HepG2 (cell line): ENCODE measurements at regions not wholly inside any gene's neighbourhood (a gene's known extent, or its start where the extent isn't known, plus 50 kb on each side); places are given as distances from the start of the nearest gene placed in this dataset.
"Not testable (repeated sequence)": the region's sequence is repeated elsewhere in the genome, so short reads cannot be mapped to it uniquely, and the experiment has no call there.

Experiments
- ATAC-seq: fragments of 200-7000 bp; cut with Tn5 transposase; 3 replicates; pipeline ENCODE4 v1.9.1; 2020; ENCODE audit warnings: mild to moderate bottlenecking, moderate library complexity
- BruUV-seq: library from RNA; stranded (reverse); fragments of 400-500 nt; replicated peaks from 2 replicates; lab custom pipeline; 2021; lab: Mats Ljungman, UMichigan
- CTCF ChIA-PET: fragments of 300-600 bp; formaldehyde crosslinking; extraction: SDS; loops from one replicate; lab custom pipeline; 2021; ENCODE audit warnings: low total read pairs, inconsistent platforms, low intra/inter-chr PET ratio; lab: Yijun Ruan, JAX
- POLR2A ChIA-PET: fragments of 350-600 bp; sonication (Branson Sonifier 250); formaldehyde crosslinking; loops from one replicate; lab custom pipeline; 2020; ENCODE audit warnings: antibody characterized with exemption, inconsistent platforms; lab: Yijun Ruan, JAX
- DNase-seq: peaks from one replicate; pipeline ENCODE4 v3.0.0-alpha.2; 2015; ENCODE audit warnings: low spot score
- FAIRE-seq: peaks from 3 replicates; lab custom pipeline; 2011; peaks lifted over from hg19 to GRCh38; lab: Jason Lieb, UNC
- H2AFZ ChIP-seq: one replicate; pipeline ENCODE4 v1.6.1; 2011; ENCODE audit warnings: low read length, inconsistent platforms
- H3K27ac ChIP-seq: fragments of 300-600 bp; 3 replicates; pipeline ENCODE4 v1.8.0; 2011; ENCODE audit warnings: mixed run types, mild to moderate bottlenecking, mixed read lengths, low read length, inconsistent platforms; ENCODE audit not compliant: insufficient read depth; ENCODE audit errors: extremely low read length
- H3K27me3 ChIP-seq, 2 experiments: fragments of 200-600 bp in 1 of 2; 2 replicates in 1 of 2; 3 replicates in 1 of 2; pipeline versions ENCODE4 v1.6.0 to v1.8.0; 2011; ENCODE audit warnings: low read length in 2 of 2, mild to moderate bottlenecking in 2 of 2, moderate library complexity in 2 of 2, inconsistent platforms in 1 of 2; ENCODE audit not compliant: insufficient read depth in 2 of 2, control insufficient read depth in 1 of 2
- H3K36me3 ChIP-seq, 2 experiments: fragments of 200-600 bp in 1 of 2; replicated peaks in 1 of 2; 2 replicates in 1 of 2; 3 replicates in 1 of 2; pipeline versions ENCODE4 v1.5.1 to v1.8.0; 2011; ENCODE audit warnings: low read length in 2 of 2, inconsistent platforms in 1 of 2; ENCODE audit not compliant: insufficient read depth in 2 of 2, control insufficient read depth in 1 of 2
- H3K4me1 ChIP-seq: 2 replicates; pipeline ENCODE4 v1.5.1; 2012; ENCODE audit warnings: low read length, inconsistent platforms; ENCODE audit not compliant: insufficient read depth
- H3K4me2 ChIP-seq: 2 replicates; pipeline ENCODE4 v1.6.0; 2011; ENCODE audit warnings: low read depth, low read length, inconsistent platforms
- H3K4me3 ChIP-seq, 3 experiments: fragments of 200-600 bp in 1 of 3; sonication (generic), shearing (Covaris generic) in 1 of 3; replicated peaks in 1 of 3; 2 replicates each; pipeline ENCODE4 v1.5.1; 2011 to 2016; ENCODE audit warnings: low read length in 3 of 3, inconsistent platforms in 2 of 3, low read depth in 2 of 3, mild to moderate bottlenecking in 2 of 3, control low read depth in 1 of 3, mixed read lengths in 1 of 3; ENCODE audit not compliant: insufficient read depth in 1 of 3
- H3K79me2 ChIP-seq: one replicate; pipeline ENCODE4 v1.6.1; 2011; ENCODE audit warnings: low read length, inconsistent platforms; ENCODE audit not compliant: insufficient read depth
- H3K9ac ChIP-seq: 2 replicates; pipeline ENCODE4 v1.6.0; 2011; ENCODE audit warnings: mild to moderate bottlenecking, low read depth, low read length, inconsistent platforms; ENCODE audit not compliant: insufficient read depth
- H3K9me3 ChIP-seq: 2 replicates; pipeline ENCODE4 v1.5.1; 2012; ENCODE audit warnings: mild to moderate bottlenecking, low read length
- H4K20me1 ChIP-seq: 2 replicates; pipeline ENCODE4 v1.6.0; 2011; ENCODE audit warnings: inconsistent platforms, mild to moderate bottlenecking, low read length, moderate library complexity; ENCODE audit not compliant: insufficient read depth
- ATF7 ChIP-seq, 2 experiments: fragments of 450-650 bp in 1 of 2; sonication (generic) in 1 of 2; formaldehyde crosslinking in 1 of 2; IDR thresholded peaks; 2 replicates each; pipeline versions ENCODE4 v1.4.0 to v1.6.1; 2016 to 2020; ENCODE audit warnings: antibody characterized with exemption in 1 of 2, mild to moderate bottlenecking in 1 of 2, missing genetic modification reagents in 1 of 2
- NCOA1 ChIP-seq: sonication (generic); formaldehyde crosslinking; IDR thresholded peaks from 2 replicates; pipeline ENCODE4 v1.9.0; 2021; ENCODE audit warnings: missing genetic modification reagents
- RFXANK ChIP-seq: IDR thresholded peaks from 2 replicates; pipeline ENCODE4 v1.6.1; 2016
- ZNF124 ChIP-seq: sonication (generic); formaldehyde crosslinking; IDR thresholded peaks from 2 replicates; pipeline ENCODE4 v1.4.0; 2020; ENCODE audit warnings: missing genetic modification reagents
- ZNF431 ChIP-seq: sonication (generic); formaldehyde crosslinking; IDR thresholded peaks from 2 replicates; pipeline ENCODE4 v1.9.0; 2022; ENCODE audit warnings: missing genetic modification reagents, low read depth, mild to moderate bottlenecking, borderline replicate concordance
- WGBS: methylation state at CpG from one replicate; pipeline ENCODE4 v1.1.6; 2017; ENCODE audit warnings: low lambda C conversion rate; 5-methylcytosine and 5-hydroxymethylcytosine counted together
- in situ Hi-C: cut with HindIII; loops from 2 replicates; pipeline ENCODE4 v1.10.0; 2017; ENCODE audit warnings: low pct_unique_long_range_greater_than_20kb; ENCODE audit not compliant: extremely low pct_ligation_motif_present
- intact Hi-C: fragments of 100-400 bp; cut with micrococcal nuclease; formaldehyde crosslinking; loops from one replicate; pipeline ENCODE4 v1.10.0; 2022; ENCODE audit not compliant: unreplicated experiment
- TF ChIP-seq, protein P1 (sequence below): sonication (generic); formaldehyde crosslinking; IDR thresholded peaks from 2 replicates; pipeline ENCODE4 v1.4.0; 2020; ENCODE audit warnings: missing genetic modification reagents, borderline replicate concordance

- Histone ChIP-seq H3K27me3 (no peaks in the 10 kb centered on the region; a peak in 1 of 5 replicates), H3K79me2 (no peaks in the 10 kb centered on the region), H3K9ac (no peak overlapping the region), H3K9me3 (peaks cover 7% of the 10 kb centered on the region; the same call in 1 of the 2 replicates), H3K4me2 (no peak overlapping the region), H3K4me3 (no peak overlapping the region), H2AFZ (no peak overlapping the region), H3K36me3 (no peaks in the 10 kb centered on the region), H3K4me1 (no peaks in the 10 kb centered on the region), H4K20me1 (no peaks in the 10 kb centered on the region), H3K27ac (no peak overlapping the region)
- POLR2A ChIA-PET = no interaction called here
- WGBS = 31% methylated on average over 3 of the region's 3 CpGs
- intact Hi-C loops (no loop called here), in situ Hi-C loops (no loop called here)
- DNase-seq (no peak), ATAC-seq (no peak), FAIRE-seq (no peak)
- no TSS peak for BruUV-seq
- CTCF ChIA-PET = no interaction called here
- TF ChIP-seq ATF7 (IDR thresholded peaks at IDR 0.05) (peak; percentile 78), ATF7 (CRISPR knock-in tag; IDR thresholded peaks at IDR 0.05) (no peak), ZNF124 (CRISPR knock-in tag) (no peak), RFXANK (CRISPR knock-in tag) (no peak), NCOA1 (CRISPR knock-in tag) (no peak)
- TF ChIP-seq, protein P1, sequence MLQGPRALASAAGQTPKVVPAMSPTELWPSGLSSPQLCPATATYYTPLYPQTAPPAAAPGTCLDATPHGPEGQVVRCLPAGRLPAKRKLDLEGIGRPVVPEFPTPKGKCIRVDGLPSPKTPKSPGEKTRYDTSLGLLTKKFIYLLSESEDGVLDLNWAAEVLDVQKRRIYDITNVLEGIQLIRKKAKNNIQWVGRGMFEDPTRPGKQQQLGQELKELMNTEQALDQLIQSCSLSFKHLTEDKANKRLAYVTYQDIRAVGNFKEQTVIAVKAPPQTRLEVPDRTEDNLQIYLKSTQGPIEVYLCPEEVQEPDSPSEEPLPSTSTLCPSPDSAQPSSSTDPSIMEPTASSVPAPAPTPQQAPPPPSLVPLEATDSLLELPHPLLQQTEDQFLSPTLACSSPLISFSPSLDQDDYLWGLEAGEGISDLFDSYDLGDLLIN (CRISPR knock-in tag) = no peak
Observed at GRCh38 chr5:91288118-91288916, 94.8 kb downstream of the ARRDC3 start.

GRCh38 chr5:91285062-91285461 is 98.1 kb downstream of the ARRDC3 start:
- TF ChIP-seq ZNF431 (CRISPR knock-in tag) = peak; percentile 96
- H3K27ac ChIP-seq, H3K9me3 ChIP-seq, H4K20me1 ChIP-seq, DNase-seq, FAIRE-seq, H3K27me3 ChIP-seq, H3K4me3 ChIP-seq, H3K9ac ChIP-seq, CTCF ChIA-PET, intact Hi-C loops, H2AFZ ChIP-seq, H3K36me3 ChIP-seq, H3K79me2 ChIP-seq, BruUV-seq, ATAC-seq, H3K4me2 ChIP-seq, in situ Hi-C loops, POLR2A ChIA-PET: not testable (repeated sequence)
- 46% methylated on average over 4 of the region's 4 CpGs for WGBS
- H3K4me1 ChIP-seq = peaks cover 14% of the 10 kb centered on the region
